ENCODE measurements at regions not wholly inside any gene's neighbourhood (a gene's known extent, or its start where the extent isn't known, plus 50 kb on each side); places are given as distances from the start of the nearest gene placed in this dataset.

DNA sequence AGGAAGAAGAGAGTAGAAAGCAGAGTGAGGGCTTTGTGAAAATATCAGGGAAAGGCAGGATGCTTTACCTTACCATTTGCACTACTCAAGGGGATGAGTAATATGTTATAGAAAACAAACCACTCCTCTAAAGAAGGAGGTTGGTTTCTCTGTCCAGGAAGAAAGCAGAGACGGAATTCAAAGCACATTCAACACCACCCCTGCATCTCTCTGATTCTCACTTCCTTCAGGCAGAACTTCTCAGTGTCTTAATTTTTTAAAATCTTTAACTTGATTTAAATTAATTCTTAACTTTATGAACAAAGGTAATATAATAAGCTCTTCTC lies 82.4 kb downstream of the NR2F2 start:
- no peaks in the 10 kb centered on the region for H3K36me3 ChIP-seq
- DNase-seq (no peak), ATAC-seq (no peak)
- peaks cover 7 to 14% of the 10 kb centered on the region in 2 donors for H3K4me1 ChIP-seq
- no peak overlapping the region for H3K4me3 ChIP-seq
- H3K27ac ChIP-seq: no peak overlapping the region
- intact Hi-C loops (cut with DNase I; ENCODE audit: low total_unique reads) (loop anchor here (5.0 kb wide), 1 partner anchor 51 kb away; no protein-coding TSS in a partner anchor), in situ Hi-C loops (cut with MboI; ENCODE audit: low sequenced_read_pairs in 4 of 4) (no loop called here)
- TF ChIP-seq POLR2A (IDR thresholded peaks at IDR 0.05): no peak
- TF ChIP-seq, protein P1, sequence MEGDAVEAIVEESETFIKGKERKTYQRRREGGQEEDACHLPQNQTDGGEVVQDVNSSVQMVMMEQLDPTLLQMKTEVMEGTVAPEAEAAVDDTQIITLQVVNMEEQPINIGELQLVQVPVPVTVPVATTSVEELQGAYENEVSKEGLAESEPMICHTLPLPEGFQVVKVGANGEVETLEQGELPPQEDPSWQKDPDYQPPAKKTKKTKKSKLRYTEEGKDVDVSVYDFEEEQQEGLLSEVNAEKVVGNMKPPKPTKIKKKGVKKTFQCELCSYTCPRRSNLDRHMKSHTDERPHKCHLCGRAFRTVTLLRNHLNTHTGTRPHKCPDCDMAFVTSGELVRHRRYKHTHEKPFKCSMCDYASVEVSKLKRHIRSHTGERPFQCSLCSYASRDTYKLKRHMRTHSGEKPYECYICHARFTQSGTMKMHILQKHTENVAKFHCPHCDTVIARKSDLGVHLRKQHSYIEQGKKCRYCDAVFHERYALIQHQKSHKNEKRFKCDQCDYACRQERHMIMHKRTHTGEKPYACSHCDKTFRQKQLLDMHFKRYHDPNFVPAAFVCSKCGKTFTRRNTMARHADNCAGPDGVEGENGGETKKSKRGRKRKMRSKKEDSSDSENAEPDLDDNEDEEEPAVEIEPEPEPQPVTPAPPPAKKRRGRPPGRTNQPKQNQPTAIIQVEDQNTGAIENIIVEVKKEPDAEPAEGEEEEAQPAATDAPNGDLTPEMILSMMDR (IDR thresholded peaks at IDR 0.05 in 4 of 5, conservative IDR thresholded peaks at IDR 0.05 in 1 of 5): no peak
- no peaks in the 10 kb centered on the region for H3K9me3 ChIP-seq
- peaks cover 93 to 98% (median 98%) of the 10 kb centered on the region in 3 donors for H3K27me3 ChIP-seq

DNA sequence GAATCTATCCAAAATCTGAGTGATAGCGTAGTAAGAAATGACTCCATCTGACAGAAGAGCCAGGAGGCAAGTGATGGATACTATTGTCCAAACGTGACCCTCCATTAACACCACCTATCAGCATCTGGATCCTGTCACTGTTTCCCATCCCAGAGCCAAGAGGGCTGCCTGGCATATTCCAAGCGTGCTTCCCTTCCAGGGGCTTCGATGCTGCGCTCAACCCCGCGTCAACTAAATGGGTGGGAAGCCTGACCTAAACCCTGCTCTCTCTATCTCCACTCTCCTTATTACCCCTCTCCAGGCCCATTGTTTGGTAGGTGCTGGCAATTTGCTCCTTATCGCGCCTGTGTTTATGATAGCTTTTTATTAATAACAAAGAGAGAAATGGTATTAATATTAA lies 83.2 kb downstream of the NR2F2 start:
- Histone ChIP-seq H3K36me3 (no peaks in the 10 kb centered on the region), H3K9me3 (no peaks in the 10 kb centered on the region), H3K27ac (no peak overlapping the region), H3K4me3 (no peak overlapping the region), H3K27me3 (peaks cover 94 to 98% (median 98%) of the 10 kb centered on the region in 3 donors), H3K4me1 (peaks cover 7 to 13% of the 10 kb centered on the region in 2 donors)
- in situ Hi-C loops (cut with MboI; ENCODE audit: low sequenced_read_pairs in 4 of 4) (no loop called here), intact Hi-C loops (cut with DNase I; ENCODE audit: low total_unique reads) (loop anchor here (5.0 kb wide), 1 partner anchor 51 kb away; no protein-coding TSS in a partner anchor)
- ATAC-seq: no peak
- DNase-seq: no peak
- TF ChIP-seq, protein P1 (IDR thresholded peaks at IDR 0.05 in 4 of 5, conservative IDR thresholded peaks at IDR 0.05 in 1 of 5): no peak
- no peak for TF ChIP-seq POLR2A (IDR thresholded peaks at IDR 0.05)

DNA sequence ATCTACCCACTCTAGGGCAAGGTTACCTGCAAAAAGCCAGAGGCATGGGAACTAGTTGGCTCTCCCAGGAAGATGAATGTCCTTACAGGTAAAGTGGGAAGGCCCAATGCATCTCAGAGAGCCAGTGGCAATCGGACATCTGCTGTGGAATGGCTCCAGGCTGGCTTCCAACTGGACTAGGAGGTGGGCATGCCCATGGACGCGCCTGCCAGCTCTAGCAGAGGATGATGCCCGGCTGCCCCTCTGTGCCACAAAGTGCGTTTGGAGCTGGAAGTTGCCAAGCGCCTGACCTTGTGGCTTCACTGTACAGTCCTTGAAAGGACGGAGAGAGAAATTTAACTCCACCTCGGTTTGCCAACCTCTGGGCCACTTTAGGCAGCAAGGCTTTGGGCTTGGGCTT lies 84.4 kb downstream of the NR2F2 start:
- H3K9me3 ChIP-seq: no peaks in the 10 kb centered on the region
- intact Hi-C loops (cut with DNase I; ENCODE audit: low total_unique reads): loop anchor here (5.0 kb wide), 1 partner anchor 53 kb away; no protein-coding TSS in a partner anchor
- peaks cover 0 to 6% of the 10 kb centered on the region in 2 donors for H3K4me1 ChIP-seq
- TF ChIP-seq, protein P1 (IDR thresholded peaks at IDR 0.05 in 4 of 5, conservative IDR thresholded peaks at IDR 0.05 in 1 of 5): no peak
- no peak for TF ChIP-seq POLR2A (IDR thresholded peaks at IDR 0.05)
- no peak overlapping the region for H3K4me3 ChIP-seq
- H3K27me3 ChIP-seq: peaks cover 92 to 99% (median 97%) of the 10 kb centered on the region in 3 donors
- no peak for ATAC-seq
- H3K36me3 ChIP-seq: no peaks in the 10 kb centered on the region
- no peak for DNase-seq
- H3K27ac ChIP-seq: no peak overlapping the region
- in situ Hi-C loops (cut with MboI; ENCODE audit: low sequenced_read_pairs in 4 of 4): no loop called here

DNA sequence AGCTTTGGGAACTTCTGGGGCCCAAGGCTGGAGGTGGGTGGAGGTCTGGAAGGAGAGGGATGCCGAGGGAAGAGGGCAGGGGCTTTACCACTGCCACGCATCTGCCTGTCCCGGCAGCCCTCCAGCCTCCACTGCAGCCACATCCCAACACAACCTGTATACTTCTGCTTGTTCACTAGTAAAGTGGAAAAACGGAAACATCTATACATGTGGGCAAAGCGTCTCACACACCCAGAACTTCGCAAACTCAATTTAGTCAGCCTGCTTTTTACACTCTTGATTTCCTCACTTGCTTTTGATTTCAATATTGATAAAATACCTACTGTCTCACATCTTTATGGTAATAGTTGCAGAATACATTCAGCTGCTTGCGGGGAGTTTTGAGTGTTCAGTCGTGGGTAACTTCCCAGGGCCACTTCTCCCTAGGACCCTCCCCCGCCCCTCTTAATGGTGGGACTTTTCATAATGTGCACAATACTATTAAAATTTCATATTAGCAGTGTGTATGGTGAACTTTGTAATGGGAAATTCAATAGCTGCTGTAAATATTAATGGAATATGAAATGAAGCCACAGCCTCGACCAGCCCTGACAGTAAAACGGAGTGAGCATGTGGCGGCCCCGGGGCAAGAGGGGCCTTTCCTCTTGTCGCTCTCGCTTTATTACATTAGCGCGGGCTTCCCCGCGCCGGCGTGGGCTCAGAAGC lies 85.2 kb downstream of the NR2F2 start:
- H3K4me1 ChIP-seq: peaks cover 0 to 6% of the 10 kb centered on the region in 2 donors
- H3K36me3 ChIP-seq: no peaks in the 10 kb centered on the region
- no peak for ATAC-seq
- H3K9me3 ChIP-seq: no peaks in the 10 kb centered on the region
- DNase-seq: no peak
- no peak overlapping the region for H3K4me3 ChIP-seq
- TF ChIP-seq, protein P1 (IDR thresholded peaks at IDR 0.05 in 4 of 5, conservative IDR thresholded peaks at IDR 0.05 in 1 of 5): no peak
- TF ChIP-seq POLR2A (IDR thresholded peaks at IDR 0.05): no peak
- no peak overlapping the region for H3K27ac ChIP-seq
- in situ Hi-C loops (cut with MboI; ENCODE audit: low sequenced_read_pairs in 4 of 4) (no loop called here), intact Hi-C loops (cut with DNase I; ENCODE audit: low total_unique reads) (no loop called here)
- peaks cover 91 to 96% (median 95%) of the 10 kb centered on the region in 3 donors for H3K27me3 ChIP-seq

Measured in gastrocnemius medialis (tissue), 4 donors.